ENCODE measurements at regions not wholly inside any gene's neighbourhood (a gene's known extent, or its start where the extent isn't known, plus 50 kb on each side); places are given as distances from the start of the nearest gene placed in this dataset.

GRCh38 chr3:94704467-94704866 lies 641.6 kb downstream of the NSUN3 start:
- DNase-seq (ENCODE audit: low read depth in 1 of 2, low spot score in 2 of 2) (no peak), FAIRE-seq (no peak)
- H3K27me3 ChIP-seq (replicated peaks in 1 of 4; ENCODE audit: control insufficient read depth in 3 of 4, extremely low read depth in 1 of 4, insufficient read depth in 3 of 4, low read length in 3 of 4), result no peaks in the 10 kb centered on the region
- no peak overlapping the region for H3K4me2 ChIP-seq (ENCODE audit: insufficient read depth in 1 of 2, low read depth in 2 of 2, low read length in 2 of 2)
- no peaks in the 10 kb centered on the region for H3K36me3 ChIP-seq (ENCODE audit: control insufficient read depth in 2 of 4, insufficient read depth in 4 of 4, low read length in 3 of 4)
- no peak overlapping the region for H4K8ac ChIP-seq (ENCODE audit: extremely low read depth, insufficient read depth, low read length)
- H3K56ac ChIP-seq (replicated peaks; ENCODE audit: insufficient read length, low read depth, low read length), result no peak overlapping the region
- no peaks in the 10 kb centered on the region for H3K4me1 ChIP-seq (replicated peaks in 1 of 4; ENCODE audit: control insufficient read depth in 3 of 4, insufficient read depth in 4 of 4, low read length in 3 of 4)
- H4K20me1 ChIP-seq (replicated peaks in 1 of 2; ENCODE audit: control insufficient read depth in 1 of 2, insufficient read depth in 2 of 2, low read length in 2 of 2), result no peaks in the 10 kb centered on the region
- H2BK5ac ChIP-seq (ENCODE audit: low read depth, low read length), result no peak overlapping the region
- no peak overlapping the region for H2BK20ac ChIP-seq (ENCODE audit: low read length)
- H3K9ac ChIP-seq (replicated peaks in 1 of 4; ENCODE audit: extremely low read depth in 1 of 4, low read depth in 3 of 4, low read length in 3 of 4), result no peak overlapping the region
- H2BK12ac ChIP-seq (ENCODE audit: low read depth, low read length), result no peak overlapping the region
- no peak overlapping the region for H2AFZ ChIP-seq (ENCODE audit: low read length)
- H4K5ac ChIP-seq (ENCODE audit: insufficient read length, low read depth, low read length), result no peak overlapping the region
- no peaks in the 10 kb centered on the region for H3K79me2 ChIP-seq (ENCODE audit: control insufficient read depth in 1 of 2, insufficient read depth in 2 of 2, low read length in 2 of 2)
- H2AK5ac ChIP-seq (ENCODE audit: low read depth, low read length), result no peak overlapping the region
- H3K14ac ChIP-seq (ENCODE audit: insufficient read length), result no peak overlapping the region
- H2BK120ac ChIP-seq (replicated peaks; ENCODE audit: low read depth, low read length), result no peak overlapping the region
- no peaks in the 10 kb centered on the region for H3K23me2 ChIP-seq (ENCODE audit: low read depth, low read length)
- 78% methylated on average over 3 of the region's 3 CpGs; no CpG with 5 or more reads in 1 of the 2 experiments for WGBS, 2 experiments (ENCODE audit: extremely low coverage in 1 of 2, insufficient coverage in 1 of 2, insufficient read length in 1 of 2, insufficient replicate concordance in 2 of 2, low coverage in 1 of 2, low lambda C conversion rate in 2 of 2, missing lambda C conversion rate in 1 of 2)
- H3K9me3 ChIP-seq (ENCODE audit: insufficient read depth in 2 of 2, low read depth in 1 of 2, low read length in 1 of 2), result no peaks in the 10 kb centered on the region
- H4K91ac ChIP-seq (replicated peaks; ENCODE audit: insufficient read length, low read length), result no peak overlapping the region
- no peak overlapping the region for H3K4ac ChIP-seq (replicated peaks; ENCODE audit: insufficient read length, low read depth, low read length)
- ChIA-PET CTCF (ENCODE audit: partially characterized antibody) (no interaction called here), POLR2A (ENCODE audit: partially characterized antibody) (no interaction called here)
- no peak overlapping the region for H3K4me3 ChIP-seq (ENCODE audit: extremely low read depth in 1 of 4, insufficient read depth in 2 of 4, low read depth in 3 of 4, low read length in 4 of 4)
- H3K23ac ChIP-seq (ENCODE audit: insufficient read length), result no peak overlapping the region
- no peak overlapping the region for H3K18ac ChIP-seq (ENCODE audit: extremely low read depth, low read length)
- H3K27ac ChIP-seq (ENCODE audit: low read depth, low read length), result no peak overlapping the region
- H2BK15ac ChIP-seq (ENCODE audit: low read length), result no peak overlapping the region
- H3K79me1 ChIP-seq (ENCODE audit: low read depth, low read length), result no peaks in the 10 kb centered on the region
- TF ChIP-seq RBBP5 (IDR thresholded peaks at IDR 0.05; ENCODE audit: borderline replicate concordance, low read depth, low read length), result no peak

All from H1 (cell line).